Lower leg skin (tissue), 4 donors: ENCODE measurements at regions not wholly inside any gene's neighbourhood (a gene's known extent, or its start where the extent isn't known, plus 50 kb on each side); places are given as distances from the start of the nearest gene placed in this dataset.

Source experiments
- DNase-seq, 2 donors: peaks; one replicate each; pipeline ENCODE4 v3.0.0-alpha.2; 2019; ENCODE audit warnings: low spot score in 2 of 2
- H3K4me3 ChIP-seq: fragments of 200-600 bp; sonication (generic); 2 replicates; pipeline ENCODE4 v1.5.1; 2017; ENCODE audit warnings: mild to moderate bottlenecking, low read depth; ENCODE audit not compliant: poor library complexity, severe bottlenecking
- CTCF ChIP-seq, 3 donors: fragments of 450-650 bp; IDR thresholded peaks; one replicate each; pipeline ENCODE4 v1.5.1; 2016; ENCODE audit warnings: antibody characterized with exemption in 3 of 3, mild to moderate bottlenecking in 3 of 3, moderate library complexity in 2 of 3
- POLR2A ChIP-seq, 2 donors: fragments of 450-650 bp; IDR thresholded peaks; one replicate each; pipeline ENCODE4 v1.6.1; 2016 to 2017; ENCODE audit warnings: antibody characterized with exemption in 2 of 2, mild to moderate bottlenecking in 1 of 2, moderate library complexity in 1 of 2
- WGBS, 2 donors: methylation state at CpG; one replicate each; pipeline ENCODE4 v1.1.5; 2018; 5-methylcytosine and 5-hydroxymethylcytosine counted together
- intact Hi-C: fragments of 100-400 bp; cut with DNase I; formaldehyde crosslinking; loops from one replicate; pipeline ENCODE4 v1.15.0; 2023; ENCODE audit warnings: low total_unique reads

GRCh38 chr3:43902415-43902814 is 211.7 kb downstream of the ABHD5 start:
- TF ChIP-seq CTCF (IDR thresholded peaks at IDR 0.05), result no peak
- no peak for TF ChIP-seq POLR2A (IDR thresholded peaks at IDR 0.05)
- intact Hi-C loops, result no loop called here
- DNase-seq, result no peak
- 61 to 64% methylated on average over 2 of the region's 2 CpGs for WGBS, 2 donors
- H3K4me3 ChIP-seq, result no peak overlapping the region

- no peak for TF ChIP-seq POLR2A (IDR thresholded peaks at IDR 0.05)
- no peak for TF ChIP-seq CTCF (IDR thresholded peaks at IDR 0.05)
- intact Hi-C loops, result no loop called here
- 91 to 100% methylated on average over 1 of the region's 1 CpG for WGBS, 2 donors
- DNase-seq, result no peak
- H3K4me3 ChIP-seq, result no peak overlapping the region
Measured at GRCh38 chr3:43905157-43905556, 214.4 kb downstream of the ABHD5 start.

- WGBS, 2 donors, result 62 to 66% methylated on average over 8 of the region's 8 CpGs
- no peak for TF ChIP-seq POLR2A (IDR thresholded peaks at IDR 0.05)
- no peak for TF ChIP-seq CTCF (IDR thresholded peaks at IDR 0.05)
Measured at GRCh38 chr3:43906849-43907507, 216.2 kb downstream of the ABHD5 start.

GRCh38 chr3:43907508-43907858 is 216.7 kb downstream of the ABHD5 start:
- intact Hi-C loops, result no loop called here
- TF ChIP-seq CTCF (IDR thresholded peaks at IDR 0.05) (no peak), POLR2A (IDR thresholded peaks at IDR 0.05) (no peak)
- no peak overlapping the region for H3K4me3 ChIP-seq
- DNase-seq, result no peak
- 48 to 59% methylated on average over 1 of the region's 1 CpG for WGBS, 2 donors

More at GRCh38 chr3:43906849-43907507, 216.2 kb downstream of the ABHD5 start:
- no peak for DNase-seq
- no peak overlapping the region for H3K4me3 ChIP-seq
- intact Hi-C loops, result no loop called here

GRCh38 chr3:43908456-43908855 is 217.7 kb downstream of the ABHD5 start:
- intact Hi-C loops, result no loop called here
- 90 to 91% methylated on average over 4 to 5 of the region's 5 CpGs for WGBS, 2 donors
- no peak overlapping the region for H3K4me3 ChIP-seq
- TF ChIP-seq CTCF (IDR thresholded peaks at IDR 0.05), result no peak
- TF ChIP-seq POLR2A (IDR thresholded peaks at IDR 0.05), result no peak
- DNase-seq, result no peak

- no peak for TF ChIP-seq POLR2A (IDR thresholded peaks at IDR 0.05)
- no peak for TF ChIP-seq CTCF (IDR thresholded peaks at IDR 0.05)
- H3K4me3 ChIP-seq, result no peak overlapping the region
- 83 to 84% methylated on average over 3 of the region's 3 CpGs for WGBS, 2 donors
- intact Hi-C loops, result no loop called here
- DNase-seq, result no peak
Measured at GRCh38 chr3:43909149-43909548, 218.4 kb downstream of the ABHD5 start.
